ENCODE measurements at regions not wholly inside any gene's neighbourhood (a gene's known extent, or its start where the extent isn't known, plus 50 kb on each side); places are given as distances from the start of the nearest gene placed in this dataset.

- H3K9ac ChIP-seq, result no peak overlapping the region
- 9% methylated on average over 7 of the region's 7 CpGs for WGBS (ENCODE audit: low lambda C conversion rate)
- CTCF ChIA-PET, result interaction anchor here (1.7 kb wide), 1 partner anchor 177 kb away, joined by 4 read pairs; no protein-coding TSS in a partner anchor
Measured at GRCh38 chr3:13702286-13702685, 153.4 kb downstream of the FBLN2 start.

More at GRCh38 chr3:13702286-13702685, 153.4 kb downstream of the FBLN2 start:
- Histone ChIP-seq H3F3A (replicated peaks; ENCODE audit: insufficient read depth) (no peaks in the 10 kb centered on the region), H3K27ac (ENCODE audit: low read depth in 2 of 2, low read length in 1 of 2) (no peak overlapping the region), H2AFZ (ENCODE audit: low read depth) (no peak overlapping the region), H3K27me3 (ENCODE audit: insufficient read depth) (no peaks in the 10 kb centered on the region), H3K4me2 (no peak overlapping the region), H3K36me3 (replicated peaks in 1 of 2; ENCODE audit: control insufficient read depth in 1 of 2, insufficient read depth in 2 of 2, low read length in 1 of 2) (no peaks in the 10 kb centered on the region), H3K4me3 (ENCODE audit: low read depth in 2 of 2, low read length in 1 of 2) (no peak overlapping the region), H3K9me2 (no peaks in the 10 kb centered on the region), H4K20me1 (ENCODE audit: insufficient read depth) (no peaks in the 10 kb centered on the region), H3K79me2 (ENCODE audit: insufficient read depth) (no peaks in the 10 kb centered on the region), H3K9me3 (no peaks in the 10 kb centered on the region), H3K4me1 (ENCODE audit: control insufficient read depth in 1 of 2, insufficient read depth in 2 of 2, low read depth in 1 of 2, low read length in 1 of 2) (no peaks in the 10 kb centered on the region)
- TF ChIP-seq, protein P1, sequence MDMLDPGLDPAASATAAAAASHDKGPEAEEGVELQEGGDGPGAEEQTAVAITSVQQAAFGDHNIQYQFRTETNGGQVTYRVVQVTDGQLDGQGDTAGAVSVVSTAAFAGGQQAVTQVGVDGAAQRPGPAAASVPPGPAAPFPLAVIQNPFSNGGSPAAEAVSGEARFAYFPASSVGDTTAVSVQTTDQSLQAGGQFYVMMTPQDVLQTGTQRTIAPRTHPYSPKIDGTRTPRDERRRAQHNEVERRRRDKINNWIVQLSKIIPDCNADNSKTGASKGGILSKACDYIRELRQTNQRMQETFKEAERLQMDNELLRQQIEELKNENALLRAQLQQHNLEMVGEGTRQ (IDR thresholded peaks at IDR 0.05; ENCODE audit: borderline replicate concordance, low read depth, low read length), result no peak
- no peak for TF ChIP-seq YY1 (IDR thresholded peaks at IDR 0.05; ENCODE audit: low read depth)
- TF ChIP-seq IRF3 (IDR thresholded peaks at IDR 0.05; ENCODE audit: low read depth, low read length), result no peak
- TF ChIP-seq, protein P2, sequence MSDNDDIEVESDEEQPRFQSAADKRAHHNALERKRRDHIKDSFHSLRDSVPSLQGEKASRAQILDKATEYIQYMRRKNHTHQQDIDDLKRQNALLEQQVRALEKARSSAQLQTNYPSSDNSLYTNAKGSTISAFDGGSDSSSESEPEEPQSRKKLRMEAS (IDR thresholded peaks at IDR 0.05; ENCODE audit: low read depth), result no peak
- TF ChIP-seq FOSL2 (IDR thresholded peaks at IDR 0.05; ENCODE audit: borderline replicate concordance, low read depth), result no peak
- TF ChIP-seq FOXJ3 (CRISPR knock-in tag; IDR thresholded peaks at IDR 0.05), result no peak
- no peak for TF ChIP-seq CTCF (IDR thresholded peaks at IDR 0.05)
- TF ChIP-seq GABPA (IDR thresholded peaks at IDR 0.05; ENCODE audit: low read depth), result no peak
- TF ChIP-seq TAF1 (IDR thresholded peaks at IDR 0.05; ENCODE audit: borderline replicate concordance, low read depth, low read length), result no peak
- TF ChIP-seq RAD21 (IDR thresholded peaks at IDR 0.05; ENCODE audit: low read length), result no peak
- no peak for TF ChIP-seq CHD2 (IDR thresholded peaks at IDR 0.05; ENCODE audit: low read length, partially characterized antibody)
- no peak for TF ChIP-seq EZH2phosphoT487 (IDR thresholded peaks at IDR 0.05; ENCODE audit: borderline replicate concordance, low read depth)
- no peak for TF ChIP-seq MEF2A (IDR thresholded peaks at IDR 0.05; ENCODE audit: borderline replicate concordance, low read depth)
- TF ChIP-seq, protein P3, sequence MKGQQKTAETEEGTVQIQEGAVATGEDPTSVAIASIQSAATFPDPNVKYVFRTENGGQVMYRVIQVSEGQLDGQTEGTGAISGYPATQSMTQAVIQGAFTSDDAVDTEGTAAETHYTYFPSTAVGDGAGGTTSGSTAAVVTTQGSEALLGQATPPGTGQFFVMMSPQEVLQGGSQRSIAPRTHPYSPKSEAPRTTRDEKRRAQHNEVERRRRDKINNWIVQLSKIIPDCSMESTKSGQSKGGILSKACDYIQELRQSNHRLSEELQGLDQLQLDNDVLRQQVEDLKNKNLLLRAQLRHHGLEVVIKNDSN (IDR thresholded peaks at IDR 0.05; ENCODE audit: borderline replicate concordance, low read depth), result no peak
- TF ChIP-seq ELF1 (IDR thresholded peaks at IDR 0.05), result no peak
- TF ChIP-seq RCOR1 (IDR thresholded peaks at IDR 0.05; ENCODE audit: low read length), result no peak
- no peak for TF ChIP-seq TEAD4 (IDR thresholded peaks at IDR 0.05; ENCODE audit: borderline replicate concordance, insufficient read depth)
- no peak for TF ChIP-seq POLR2AphosphoS5 (IDR thresholded peaks at IDR 0.05; ENCODE audit: low read depth, low read length)
- TF ChIP-seq EP300 (IDR thresholded peaks at IDR 0.05; ENCODE audit: borderline replicate concordance in 1 of 2, low read depth in 1 of 2, low read length in 1 of 2), result no peak
- TF ChIP-seq RXRA (IDR thresholded peaks at IDR 0.05; ENCODE audit: borderline replicate concordance, low read depth), result no peak
- no peak for DNase-seq
- POLR2A ChIA-PET, result no interaction called here
